OCI-LY3 (cell line): ENCODE measurements at regions not wholly inside any gene's neighbourhood (a gene's known extent, or its start where the extent isn't known, plus 50 kb on each side); places are given as distances from the start of the nearest gene placed in this dataset.

ENCODE experiments used
- CTCF ChIP-seq: fragments of 200-600, 300-600 bp; sonication (generic); IDR thresholded peaks from 2 replicates; pipeline ENCODE4 v1.5.1; 2014; ENCODE audit warnings: antibody characterized with exemption, low read length, low read depth
- EZH2phosphoT487 ChIP-seq: fragments of 200-600 bp; shearing (Covaris generic); IDR thresholded peaks from 2 replicates; pipeline ENCODE4 v1.6.1; 2018; ENCODE audit warnings: antibody characterized with exemption, mixed run types, low read depth

GRCh38 chr4:181690498-181690897 is 552.7 kb upstream of the TENM3 start:
- TF ChIP-seq CTCF (no peak), EZH2phosphoT487 (no peak)
